ENCODE measurements at regions not wholly inside any gene's neighbourhood (a gene's known extent, or its start where the extent isn't known, plus 50 kb on each side); places are given as distances from the start of the nearest gene placed in this dataset.

DNA sequence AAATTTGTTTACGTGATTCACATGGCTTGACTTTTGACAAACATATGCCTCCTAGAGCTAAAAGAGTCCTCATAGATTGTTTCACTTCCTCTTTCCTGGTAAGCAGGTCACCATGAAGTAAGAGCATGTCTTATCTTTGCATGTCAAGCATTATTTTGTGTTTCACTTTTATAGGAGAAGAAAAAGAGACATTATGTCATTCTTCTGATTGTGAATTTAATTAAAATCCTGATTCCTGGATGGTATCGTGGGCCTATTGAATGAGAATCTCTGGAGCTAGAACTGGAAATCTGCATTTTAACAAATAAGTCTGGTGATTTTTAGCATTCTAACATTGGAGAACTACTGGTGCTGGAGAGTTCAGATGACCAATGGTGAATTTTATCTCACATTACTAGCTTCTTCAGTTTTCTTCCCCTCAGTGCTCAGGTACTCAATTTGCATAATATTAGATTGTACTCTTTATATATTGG lies 218.6 kb upstream of the ATP2B1 start:
- H3K4me3 ChIP-seq (ENCODE audit: low read depth, low read length), result no peak overlapping the region

DNA sequence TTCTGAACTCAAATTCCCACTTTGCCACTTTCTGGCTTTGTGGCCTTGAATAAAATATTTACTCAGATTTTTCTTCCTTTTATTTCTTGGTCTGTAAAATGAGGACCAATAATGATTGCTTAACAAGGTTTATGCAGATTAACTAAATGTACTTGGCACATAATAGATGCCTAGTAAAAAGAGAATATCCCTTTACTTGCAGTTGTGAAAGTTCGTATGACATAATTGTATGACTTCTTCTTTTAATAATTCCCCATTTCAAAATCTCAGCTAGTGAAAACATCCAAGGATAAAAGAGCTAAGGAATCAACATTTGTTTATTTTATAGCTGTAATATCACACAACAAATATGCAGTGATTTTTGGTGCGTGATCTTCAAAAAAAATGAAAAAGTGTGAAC lies 215.6 kb upstream of the ATP2B1 start:
- Histone ChIP-seq H3K79me2 (ENCODE audit: control insufficient read depth, insufficient read depth, low read length, unreplicated experiment) (no peaks in the 10 kb centered on the region), H3K36me3 (ENCODE audit: insufficient read depth, low read length) (no peaks in the 10 kb centered on the region), H3K4me1 (ENCODE audit: control insufficient read depth, insufficient read depth, low read length, unreplicated experiment) (no peaks in the 10 kb centered on the region), H3K27me3 (ENCODE audit: insufficient read depth, low read length) (no peaks in the 10 kb centered on the region), H3K4me3 (ENCODE audit: low read depth, low read length) (no peak overlapping the region), H3K27ac (ENCODE audit: low read depth, low read length) (no peak overlapping the region), H2AFZ (ENCODE audit: low read length, unreplicated experiment) (no peak overlapping the region)

More for the DNA sequence above, 218.6 kb upstream of the ATP2B1 start:
- H3K4me1 ChIP-seq (ENCODE audit: control insufficient read depth, insufficient read depth, low read length, unreplicated experiment), result no peaks in the 10 kb centered on the region
- H3K79me2 ChIP-seq (ENCODE audit: control insufficient read depth, insufficient read depth, low read length, unreplicated experiment), result no peaks in the 10 kb centered on the region
- H3K36me3 ChIP-seq (ENCODE audit: insufficient read depth, low read length), result no peaks in the 10 kb centered on the region
- H3K27me3 ChIP-seq (ENCODE audit: insufficient read depth, low read length), result no peaks in the 10 kb centered on the region
- H3K27ac ChIP-seq (ENCODE audit: low read depth, low read length), result no peak overlapping the region
- H2AFZ ChIP-seq (ENCODE audit: low read length, unreplicated experiment), result no peak overlapping the region

DNA sequence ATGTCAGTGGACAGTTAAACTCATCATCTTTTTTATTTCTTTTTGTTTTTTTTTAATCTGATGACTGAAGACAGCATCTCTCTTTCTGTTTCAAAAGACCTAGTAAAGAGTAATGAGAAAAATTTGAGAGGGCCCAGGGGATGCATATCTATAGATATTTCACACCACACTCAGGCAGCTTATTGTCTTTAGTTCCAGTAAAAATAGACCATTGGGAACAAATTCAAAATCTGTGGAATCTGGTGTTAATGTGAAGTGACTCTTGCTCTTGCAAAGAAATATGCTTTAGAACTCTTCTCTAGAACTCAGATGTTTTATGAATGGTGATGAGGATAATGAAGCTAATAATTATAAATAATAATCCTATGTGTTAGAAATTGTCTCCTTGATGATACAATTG lies 214.5 kb upstream of the ATP2B1 start:
- no peaks in the 10 kb centered on the region for H3K36me3 ChIP-seq (ENCODE audit: insufficient read depth, low read length)
- H3K4me1 ChIP-seq (ENCODE audit: control insufficient read depth, insufficient read depth, low read length, unreplicated experiment), result no peaks in the 10 kb centered on the region
- no peak overlapping the region for H3K4me3 ChIP-seq (ENCODE audit: low read depth, low read length)
- no peak overlapping the region for H3K27ac ChIP-seq (ENCODE audit: low read depth, low read length)
- no peaks in the 10 kb centered on the region for H3K79me2 ChIP-seq (ENCODE audit: control insufficient read depth, insufficient read depth, low read length, unreplicated experiment)
- H3K27me3 ChIP-seq (ENCODE audit: insufficient read depth, low read length), result no peaks in the 10 kb centered on the region
- H2AFZ ChIP-seq (ENCODE audit: low read length, unreplicated experiment), result no peak overlapping the region

DNA sequence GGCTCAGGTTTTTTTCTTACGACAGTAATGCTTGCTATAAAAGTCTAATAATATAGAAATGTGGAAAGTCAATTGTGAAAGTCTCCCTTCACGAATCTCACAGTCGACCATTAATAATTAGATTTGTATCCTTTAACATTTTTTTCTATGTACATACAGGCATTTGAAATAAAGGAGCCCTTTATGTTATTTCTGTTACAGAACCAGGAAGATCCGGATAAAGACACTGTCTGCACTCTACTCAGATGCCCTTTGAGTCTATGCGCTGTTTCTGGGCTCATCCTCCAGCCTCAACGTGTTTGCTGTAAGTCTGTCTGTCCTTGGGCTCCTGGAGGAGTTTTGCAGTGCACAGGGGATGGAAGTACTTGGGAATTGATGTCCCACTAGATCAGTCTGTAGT lies 212.2 kb upstream of the ATP2B1 start:
- Histone ChIP-seq H3K4me1 (ENCODE audit: control insufficient read depth, insufficient read depth, low read length, unreplicated experiment) (no peaks in the 10 kb centered on the region), H3K27ac (ENCODE audit: low read depth, low read length) (no peak overlapping the region), H3K4me3 (ENCODE audit: low read depth, low read length) (no peak overlapping the region), H3K36me3 (ENCODE audit: insufficient read depth, low read length) (no peaks in the 10 kb centered on the region), H3K27me3 (ENCODE audit: insufficient read depth, low read length) (no peaks in the 10 kb centered on the region), H2AFZ (ENCODE audit: low read length, unreplicated experiment) (no peak overlapping the region), H3K79me2 (ENCODE audit: control insufficient read depth, insufficient read depth, low read length, unreplicated experiment) (no peaks in the 10 kb centered on the region)

DNA sequence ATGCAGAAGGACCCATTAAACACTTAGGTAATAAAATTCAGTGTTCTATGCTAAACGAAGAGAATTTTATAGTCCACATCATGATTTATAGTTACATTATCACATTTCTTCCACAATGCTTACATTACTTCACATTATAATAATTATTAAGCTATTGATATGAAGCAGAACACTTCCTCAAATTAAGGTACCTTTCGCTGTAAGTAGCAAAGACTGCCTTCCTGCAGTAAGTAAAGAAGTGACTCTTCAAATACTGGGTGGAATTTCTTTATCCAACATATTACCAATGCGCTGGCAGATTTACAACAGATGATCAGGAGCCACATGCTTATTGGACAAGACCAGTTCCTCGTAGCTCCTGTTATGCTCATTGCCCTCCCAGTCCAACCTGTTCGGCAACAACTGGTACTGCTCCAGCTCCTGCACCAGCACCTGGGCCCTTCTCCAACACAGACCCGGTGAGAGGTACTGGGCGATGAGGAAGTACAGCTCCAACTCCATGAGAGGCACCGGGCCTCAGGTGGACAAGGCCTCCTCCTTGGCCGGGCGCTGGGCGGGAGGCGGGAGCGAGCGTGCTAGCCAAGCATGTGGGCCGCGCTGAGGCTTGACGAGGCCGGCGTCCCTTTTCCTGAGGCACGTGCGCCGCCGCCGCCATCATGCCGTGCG lies 210.7 kb upstream of the ATP2B1 start:
- Histone ChIP-seq H3K27ac (ENCODE audit: low read depth, low read length) (no peak overlapping the region), H3K4me1 (ENCODE audit: control insufficient read depth, insufficient read depth, low read length, unreplicated experiment) (no peaks in the 10 kb centered on the region), H3K79me2 (ENCODE audit: control insufficient read depth, insufficient read depth, low read length, unreplicated experiment) (no peaks in the 10 kb centered on the region), H3K4me3 (ENCODE audit: low read depth, low read length) (no peak overlapping the region), H3K27me3 (ENCODE audit: insufficient read depth, low read length) (no peaks in the 10 kb centered on the region), H2AFZ (ENCODE audit: low read length, unreplicated experiment) (no peak overlapping the region), H3K36me3 (ENCODE audit: insufficient read depth, low read length) (no peaks in the 10 kb centered on the region)

DNA sequence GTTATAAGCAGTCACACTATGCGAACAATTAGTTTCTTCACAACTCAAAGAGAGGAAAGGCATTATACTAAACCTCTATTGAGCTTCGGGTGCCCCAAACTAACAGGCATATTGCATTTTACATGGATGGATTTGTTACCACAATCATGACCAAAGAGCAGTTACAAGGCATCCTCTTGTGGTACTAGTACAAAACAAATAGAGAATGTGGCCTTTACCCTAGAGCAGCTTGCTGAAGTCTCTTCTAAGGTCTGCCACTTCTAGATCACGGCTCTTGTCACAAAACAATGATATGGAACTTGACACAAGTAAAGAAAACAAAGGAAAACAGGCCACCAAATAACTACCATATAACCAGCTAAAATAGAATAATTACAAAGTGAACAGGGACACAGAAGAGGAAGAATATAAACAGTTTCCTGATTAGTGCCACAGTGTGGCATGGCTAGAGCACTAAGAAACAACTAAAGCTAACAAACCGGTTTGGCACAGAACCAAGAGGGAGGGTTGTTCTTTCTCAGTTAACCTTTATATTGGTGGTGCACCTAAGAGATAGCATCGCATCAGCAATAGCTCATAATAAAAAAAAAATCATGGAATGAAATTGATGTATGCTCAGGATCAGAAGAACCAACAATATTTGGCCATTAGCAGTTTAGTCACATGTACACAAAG lies 209.7 kb upstream of the ATP2B1 start:
- Histone ChIP-seq H3K27me3 (ENCODE audit: insufficient read depth, low read length) (no peaks in the 10 kb centered on the region), H2AFZ (ENCODE audit: low read length, unreplicated experiment) (no peak overlapping the region), H3K4me3 (ENCODE audit: low read depth, low read length) (no peak overlapping the region), H3K79me2 (ENCODE audit: control insufficient read depth, insufficient read depth, low read length, unreplicated experiment) (no peaks in the 10 kb centered on the region), H3K36me3 (ENCODE audit: insufficient read depth, low read length) (no peaks in the 10 kb centered on the region), H3K27ac (ENCODE audit: low read depth, low read length) (no peak overlapping the region), H3K4me1 (ENCODE audit: control insufficient read depth, insufficient read depth, low read length, unreplicated experiment) (no peaks in the 10 kb centered on the region)

DNA sequence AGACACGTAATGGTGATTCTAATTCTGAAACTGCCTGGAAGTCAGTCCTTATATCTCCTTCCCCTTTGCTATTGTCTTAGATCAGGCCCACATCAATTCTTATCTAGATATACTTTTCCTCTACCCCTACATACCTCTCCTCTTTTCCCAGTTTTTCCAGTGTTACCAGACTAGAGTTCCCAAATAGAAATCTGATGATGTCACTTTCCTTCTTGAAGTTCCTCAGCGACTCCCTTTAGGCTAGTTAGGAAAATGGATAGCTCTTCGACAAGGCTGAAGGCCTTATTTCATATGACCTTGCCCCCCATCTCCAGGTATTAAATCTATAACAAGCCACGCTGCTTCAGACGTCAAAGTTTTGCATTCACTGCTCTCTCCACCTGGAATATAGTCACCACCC lies 201.1 kb upstream of the ATP2B1 start:
- H3K79me2 ChIP-seq (ENCODE audit: control insufficient read depth, insufficient read depth, low read length, unreplicated experiment), result no peaks in the 10 kb centered on the region
- no peaks in the 10 kb centered on the region for H3K36me3 ChIP-seq (ENCODE audit: insufficient read depth, low read length)
- H3K27me3 ChIP-seq (ENCODE audit: insufficient read depth, low read length), result no peaks in the 10 kb centered on the region
- no peaks in the 10 kb centered on the region for H3K4me1 ChIP-seq (ENCODE audit: control insufficient read depth, insufficient read depth, low read length, unreplicated experiment)
- no peak overlapping the region for H3K27ac ChIP-seq (ENCODE audit: low read depth, low read length)
- H3K4me3 ChIP-seq (ENCODE audit: low read depth, low read length), result no peak overlapping the region
- no peak overlapping the region for H2AFZ ChIP-seq (ENCODE audit: low read length, unreplicated experiment)

DNA sequence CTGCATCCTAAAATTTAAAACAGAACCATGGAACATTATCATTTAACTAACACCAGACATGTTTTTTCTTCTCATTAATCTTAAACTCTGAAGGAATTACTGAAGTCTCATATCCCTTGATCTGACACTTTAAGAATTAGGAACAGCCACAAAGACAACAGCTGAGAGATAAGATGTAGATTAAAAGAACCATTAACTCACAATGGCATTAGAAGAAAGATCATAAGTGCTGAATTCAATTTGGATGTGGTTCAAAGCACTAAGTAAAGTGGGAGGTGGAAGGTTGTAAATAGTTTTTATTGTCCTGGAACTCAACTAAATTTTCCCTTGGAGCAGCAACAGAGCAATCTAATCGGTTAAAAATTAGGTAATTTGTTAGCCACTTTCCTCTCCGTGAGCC lies 199.0 kb upstream of the ATP2B1 start:
- Histone ChIP-seq H3K27me3 (ENCODE audit: insufficient read depth, low read length) (no peaks in the 10 kb centered on the region), H2AFZ (ENCODE audit: low read length, unreplicated experiment) (no peak overlapping the region), H3K4me3 (ENCODE audit: low read depth, low read length) (no peak overlapping the region), H3K79me2 (ENCODE audit: control insufficient read depth, insufficient read depth, low read length, unreplicated experiment) (no peaks in the 10 kb centered on the region), H3K4me1 (ENCODE audit: control insufficient read depth, insufficient read depth, low read length, unreplicated experiment) (no peaks in the 10 kb centered on the region), H3K27ac (ENCODE audit: low read depth, low read length) (no peak overlapping the region), H3K36me3 (ENCODE audit: insufficient read depth, low read length) (no peaks in the 10 kb centered on the region)

DNA sequence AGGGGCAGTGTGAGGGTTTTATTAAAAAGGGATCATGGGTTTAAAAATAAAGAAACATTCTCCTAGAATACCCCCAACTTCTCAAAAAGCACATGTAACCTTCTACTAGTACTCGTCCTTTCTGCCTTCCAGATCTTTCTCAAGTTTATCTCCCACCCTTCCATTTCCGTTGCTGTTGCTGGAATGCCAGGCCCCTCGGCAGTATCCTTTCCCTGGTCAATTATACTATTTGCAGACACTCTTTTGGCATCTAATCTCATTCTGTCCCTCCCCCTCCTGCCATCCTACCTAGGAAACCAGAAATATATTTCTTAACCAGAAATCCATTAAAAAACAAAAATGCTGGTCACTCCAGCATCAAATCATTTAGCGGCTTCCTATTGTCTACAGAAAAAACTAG lies 198.2 kb upstream of the ATP2B1 start:
- no peaks in the 10 kb centered on the region for H3K79me2 ChIP-seq (ENCODE audit: control insufficient read depth, insufficient read depth, low read length, unreplicated experiment)
- H3K27me3 ChIP-seq (ENCODE audit: insufficient read depth, low read length), result no peaks in the 10 kb centered on the region
- no peaks in the 10 kb centered on the region for H3K4me1 ChIP-seq (ENCODE audit: control insufficient read depth, insufficient read depth, low read length, unreplicated experiment)
- H3K27ac ChIP-seq (ENCODE audit: low read depth, low read length), result no peak overlapping the region
- H3K36me3 ChIP-seq (ENCODE audit: insufficient read depth, low read length), result no peaks in the 10 kb centered on the region
- no peak overlapping the region for H3K4me3 ChIP-seq (ENCODE audit: low read depth, low read length)
- no peak overlapping the region for H2AFZ ChIP-seq (ENCODE audit: low read length, unreplicated experiment)

DNA sequence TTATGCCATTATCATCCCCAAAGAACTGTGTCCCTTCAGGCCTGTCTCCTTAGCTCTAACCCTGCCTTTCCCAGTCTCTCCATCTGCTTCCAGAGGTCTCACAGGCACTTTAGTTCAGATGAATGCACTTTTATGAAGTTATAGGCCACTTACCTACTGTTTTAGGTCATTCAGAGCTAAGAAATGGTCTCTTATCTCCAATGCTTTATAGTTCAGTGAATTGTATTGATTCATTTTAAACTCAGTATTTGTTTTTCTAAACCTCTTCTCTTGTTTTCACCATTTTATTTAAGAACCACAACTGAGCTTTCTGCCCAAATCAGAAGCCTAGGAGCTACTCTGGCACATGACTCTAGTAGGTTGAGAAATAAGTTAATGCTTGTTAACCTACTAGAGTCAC lies 197.5 kb upstream of the ATP2B1 start:
- Histone ChIP-seq H3K27ac (ENCODE audit: low read depth, low read length) (no peak overlapping the region), H2AFZ (ENCODE audit: low read length, unreplicated experiment) (no peak overlapping the region)

More for the DNA sequence above, 197.5 kb upstream of the ATP2B1 start:
- H3K79me2 ChIP-seq (ENCODE audit: control insufficient read depth, insufficient read depth, low read length, unreplicated experiment), result no peaks in the 10 kb centered on the region
- no peak overlapping the region for H3K4me3 ChIP-seq (ENCODE audit: low read depth, low read length)
- no peaks in the 10 kb centered on the region for H3K36me3 ChIP-seq (ENCODE audit: insufficient read depth, low read length)
- no peaks in the 10 kb centered on the region for H3K27me3 ChIP-seq (ENCODE audit: insufficient read depth, low read length)
- H3K4me1 ChIP-seq (ENCODE audit: control insufficient read depth, insufficient read depth, low read length, unreplicated experiment), result no peaks in the 10 kb centered on the region
